GM21737 (cell line): ENCODE measurements at regions not wholly inside any gene's neighbourhood (a gene's known extent, or its start where the extent isn't known, plus 50 kb on each side); places are given as distances from the start of the nearest gene placed in this dataset.

ENCODE experiments used
- ATAC-seq: cut with Tn5 transposase; IDR thresholded peaks from one replicate; pipeline ENCODE4 v1.9.1; 2021; ENCODE audit warnings: mild to moderate bottlenecking, moderate library complexity; ENCODE audit not compliant: unreplicated experiment

GRCh38 chr2:5985536-5986385 is 293.6 kb downstream of the SOX11 start:
- ATAC-seq = no peak

- no peak for ATAC-seq
Observed at GRCh38 chr2:5986801-5987787, 294.9 kb downstream of the SOX11 start.

GRCh38 chr2:5988120-5988519 is 295.9 kb downstream of the SOX11 start:
- ATAC-seq = no peak

GRCh38 chr2:5990086-5990485 is 297.9 kb downstream of the SOX11 start:
- ATAC-seq = no peak

GRCh38 chr2:5991305-5991968 is 299.3 kb downstream of the SOX11 start:
- no peak for ATAC-seq

GRCh38 chr2:5995832-5996231 is 303.6 kb downstream of the SOX11 start:
- no peak for ATAC-seq

- ATAC-seq = no peak
Observed at GRCh38 chr2:6008186-6008585, 316.0 kb downstream of the SOX11 start.

- ATAC-seq = no peak
Observed at GRCh38 chr2:6008726-6009125, 316.5 kb downstream of the SOX11 start.

- no peak for ATAC-seq
Observed at GRCh38 chr2:6010163-6010562, 318.0 kb downstream of the SOX11 start.

- no peak for ATAC-seq
Observed at GRCh38 chr2:6011921-6012320, 319.7 kb downstream of the SOX11 start.

- ATAC-seq = no peak
Observed at GRCh38 chr2:6017736-6018286, 325.6 kb downstream of the SOX11 start.

- ATAC-seq = no peak
Observed at GRCh38 chr2:6024229-6024628, 332.0 kb downstream of the SOX11 start.

- ATAC-seq = no peak
Observed at GRCh38 chr2:6024784-6025183, 332.6 kb downstream of the SOX11 start.

- ATAC-seq = no peak
Observed at GRCh38 chr2:6025391-6025790, 333.2 kb downstream of the SOX11 start.

GRCh38 chr2:6027066-6027465 is 334.9 kb downstream of the SOX11 start:
- no peak for ATAC-seq

GRCh38 chr2:6031200-6031867 is 339.1 kb downstream of the SOX11 start:
- ATAC-seq = no peak

GRCh38 chr2:6036211-6036610 is 344.0 kb downstream of the SOX11 start:
- ATAC-seq = no peak

- ATAC-seq = no peak
Observed at GRCh38 chr2:6043238-6043637, 351.1 kb downstream of the SOX11 start.

GRCh38 chr2:6052649-6053048 is 360.5 kb downstream of the SOX11 start:
- ATAC-seq = no peak

- no peak for ATAC-seq
Observed at GRCh38 chr2:6053743-6054142, 361.6 kb downstream of the SOX11 start.
